ENCODE measurements at regions not wholly inside any gene's neighbourhood (a gene's known extent, or its start where the extent isn't known, plus 50 kb on each side); places are given as distances from the start of the nearest gene placed in this dataset.

- intact Hi-C loops (cut with DNase I; ENCODE audit: low total_unique reads), result no loop called here
- TF ChIP-seq CTCF (IDR thresholded peaks at IDR 0.05), result no peak
- no peak for TF ChIP-seq POLR2A (IDR thresholded peaks at IDR 0.05)
- no peak for DNase-seq (ENCODE audit: low spot score in 2 of 2)
- WGBS, 2 donors, result 85 to 86% methylated on average over 1 of the region's 1 CpG
- no peak overlapping the region for H3K4me3 ChIP-seq (ENCODE audit: low read depth, poor library complexity, severe bottlenecking)
Measured at GRCh38 chr3:115423170-115423569, 200.1 kb upstream of the GAP43 start.

DNA sequence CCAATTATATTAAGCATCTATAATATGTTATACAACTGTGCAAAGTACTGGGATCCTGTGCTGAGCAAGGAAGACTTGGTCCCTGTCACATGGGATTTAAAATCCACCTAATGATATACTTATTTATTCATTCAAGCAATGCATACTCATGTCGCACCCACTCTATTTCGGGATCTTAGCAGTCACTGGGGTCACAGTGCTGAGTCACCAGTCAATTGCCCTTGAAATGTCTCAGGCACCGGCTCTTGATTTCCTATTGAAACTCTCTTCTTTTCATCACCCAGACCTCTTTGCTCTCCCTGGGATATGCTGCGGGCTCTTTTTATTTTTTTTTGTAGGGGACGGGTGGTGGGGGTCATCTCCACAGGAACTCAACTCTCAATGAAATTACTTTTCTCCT, 194.5 kb upstream of the GAP43 start:
- WGBS, 2 donors, result 78 to 80% methylated on average over 5 of the region's 5 CpGs
- DNase-seq (ENCODE audit: low spot score in 2 of 2), result no peak
- intact Hi-C loops (cut with DNase I; ENCODE audit: low total_unique reads), result no loop called here
- H3K4me3 ChIP-seq (ENCODE audit: low read depth, poor library complexity, severe bottlenecking), result no peak overlapping the region
- TF ChIP-seq CTCF (IDR thresholded peaks at IDR 0.05) (no peak), POLR2A (IDR thresholded peaks at IDR 0.05) (no peak)

GRCh38 chr3:115436767-115437301, 186.5 kb upstream of the GAP43 start:
- intact Hi-C loops (cut with DNase I; ENCODE audit: low total_unique reads), result no loop called here
- DNase-seq (ENCODE audit: low spot score in 2 of 2), result no peak
- 47 to 58% methylated on average over 5 of the region's 5 CpGs for WGBS, 2 donors
- no peak for TF ChIP-seq POLR2A (IDR thresholded peaks at IDR 0.05)
- TF ChIP-seq CTCF (IDR thresholded peaks at IDR 0.05), result no peak
- H3K4me3 ChIP-seq (ENCODE audit: low read depth, poor library complexity, severe bottlenecking), result no peak overlapping the region

- DNase-seq (ENCODE audit: low spot score in 2 of 2), result no peak
- H3K4me3 ChIP-seq (ENCODE audit: low read depth, poor library complexity, severe bottlenecking), result no peak overlapping the region
- WGBS, 2 donors, result 75 to 78% methylated on average over 2 of the region's 2 CpGs
- TF ChIP-seq CTCF (IDR thresholded peaks at IDR 0.05) (no peak), POLR2A (IDR thresholded peaks at IDR 0.05) (no peak)
- intact Hi-C loops (cut with DNase I; ENCODE audit: low total_unique reads), result no loop called here
Measured at GRCh38 chr3:115438799-115439198, 184.5 kb upstream of the GAP43 start.

DNA sequence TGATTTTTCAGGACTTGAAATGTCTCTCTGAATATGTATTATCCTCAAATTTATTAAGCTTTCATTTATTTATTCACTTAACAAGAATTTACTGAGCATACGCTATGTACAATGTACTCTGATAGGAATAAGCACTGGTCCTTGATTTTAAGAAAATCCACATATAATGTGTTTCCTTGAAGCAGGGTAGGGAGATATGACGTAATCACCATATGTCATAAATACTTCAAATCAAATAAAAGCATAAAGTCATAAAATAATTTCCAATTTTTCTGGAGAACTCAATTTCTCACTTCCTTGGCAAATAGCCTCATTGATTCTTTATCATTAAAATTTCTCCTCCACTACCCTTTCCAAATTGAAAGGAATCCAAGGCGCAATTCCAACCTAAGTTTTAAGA, 177.8 kb upstream of the GAP43 start:
- 77 to 89% methylated on average over 3 of the region's 3 CpGs for WGBS, 2 donors

More for the DNA sequence above, 177.8 kb upstream of the GAP43 start:
- intact Hi-C loops (cut with DNase I; ENCODE audit: low total_unique reads), result no loop called here
- no peak for TF ChIP-seq POLR2A (IDR thresholded peaks at IDR 0.05)
- no peak for TF ChIP-seq CTCF (IDR thresholded peaks at IDR 0.05)
- no peak overlapping the region for H3K4me3 ChIP-seq (ENCODE audit: low read depth, poor library complexity, severe bottlenecking)
- no peak for DNase-seq (ENCODE audit: low spot score in 2 of 2)
